CD14-positive monocyte (primary cell): ENCODE measurements at regions not wholly inside any gene's neighbourhood (a gene's known extent, or its start where the extent isn't known, plus 50 kb on each side); places are given as distances from the start of the nearest gene placed in this dataset.

ENCODE experiments used
- DNase-seq, 3 donors: peaks; one replicate each; pipeline ENCODE4 v3.0.0-alpha.2; 2011 to 2022
- H2AFZ ChIP-seq: 2 replicates; pipeline ENCODE4 v1.6.0; 2012; ENCODE audit warnings: mild to moderate bottlenecking, low read depth, low read length, inconsistent platforms; ENCODE audit not compliant: insufficient read depth, poor library complexity, severe bottlenecking
- H3K27ac ChIP-seq, 2 donors: 1 replicate in 1 of 2; 2 replicates in 1 of 2; pipeline ENCODE4 v1.5.1; 2012 to 2013; ENCODE audit warnings: low read length in 2 of 2, control low read depth in 1 of 2, inconsistent platforms in 1 of 2, low read depth in 1 of 2, mild to moderate bottlenecking in 1 of 2
- H3K27me3 ChIP-seq, 2 donors: one replicate each; pipeline versions ENCODE4 v1.6.0 to v1.6.1; 2011 to 2013; ENCODE audit warnings: low read length in 2 of 2; ENCODE audit not compliant: control insufficient read depth in 2 of 2, insufficient read depth in 2 of 2
- H3K36me3 ChIP-seq, 2 donors: replicated peaks in 1 of 2; 1 replicate in 1 of 2; 2 replicates in 1 of 2; pipeline versions ENCODE4 v1.5.1 to v1.6.1; 2012 to 2013; ENCODE audit warnings: low read length in 2 of 2, control low read depth in 1 of 2, inconsistent platforms in 1 of 2, mild to moderate bottlenecking in 1 of 2; ENCODE audit not compliant: insufficient read depth in 2 of 2, control insufficient read depth in 1 of 2
- H3K4me1 ChIP-seq, 2 donors: 1 replicate in 1 of 2; 2 replicates in 1 of 2; pipeline versions ENCODE4 v1.5.1 to v1.6.1; 2012 to 2013; ENCODE audit warnings: low read length in 2 of 2, control low read depth in 1 of 2, inconsistent platforms in 1 of 2, mild to moderate bottlenecking in 1 of 2, moderate library complexity in 1 of 2; ENCODE audit not compliant: insufficient read depth in 2 of 2, control insufficient read depth in 1 of 2
- H3K4me2 ChIP-seq: replicated peaks from 2 replicates; pipeline ENCODE3; 2012; ENCODE audit warnings: low read length, moderate library complexity, mild to moderate bottlenecking; ENCODE audit not compliant: poor library complexity, severe bottlenecking; ENCODE audit errors: extremely low read depth
- H3K4me3 ChIP-seq, 3 experiments: fragments of 200-600 bp in 1 of 3; sonication (generic) in 1 of 3; replicated peaks in 1 of 3; 1 replicate in 2 of 3; 2 replicates in 1 of 3; pipeline ENCODE4 v1.5.1; 2011 to 2013; ENCODE audit warnings: low read length in 3 of 3, mild to moderate bottlenecking in 3 of 3, control low read depth in 2 of 3, low read depth in 2 of 3, inconsistent platforms in 1 of 3, moderate library complexity in 1 of 3
- H3K79me2 ChIP-seq: 2 replicates; pipeline ENCODE4 v1.6.0; 2012; ENCODE audit warnings: mild to moderate bottlenecking, control low read depth, inconsistent platforms, low read length, moderate library complexity; ENCODE audit not compliant: insufficient read depth
- H3K9ac ChIP-seq: 2 replicates; pipeline ENCODE4 v1.6.0; 2017; ENCODE audit warnings: low read length, mild to moderate bottlenecking; ENCODE audit not compliant: insufficient read depth, poor library complexity, severe bottlenecking
- H3K9me3 ChIP-seq, 2 donors: replicated peaks in 1 of 2; 1 replicate in 1 of 2; 2 replicates in 1 of 2; pipeline versions ENCODE4 v1.5.1 to v1.6.1; 2012 to 2013; ENCODE audit warnings: low read length in 2 of 2, control low read depth in 1 of 2; ENCODE audit not compliant: control insufficient read depth in 1 of 2, insufficient read depth in 1 of 2
- H4K20me1 ChIP-seq: 2 replicates; pipeline ENCODE4 v1.6.0; 2012; ENCODE audit warnings: mild to moderate bottlenecking, low read length, control low read depth, moderate library complexity; ENCODE audit not compliant: insufficient read depth
- H3K27ac Mint-ChIP-seq, 7 donors: one replicate each; pipeline ENCODE4 v1.8.0; 2020; ENCODE audit warnings: mild to moderate bottlenecking in 7 of 7, mixed read lengths in 7 of 7, moderate library complexity in 6 of 7, inconsistent platforms in 2 of 7
- H3K27me3 Mint-ChIP-seq, 3 donors: one replicate each; pipeline ENCODE4 v1.8.0; 2021 to 2022; ENCODE audit warnings: low read depth in 3 of 3, mild to moderate bottlenecking in 3 of 3, mixed read lengths in 3 of 3, moderate library complexity in 3 of 3, inconsistent platforms in 1 of 3
- H3K36me3 Mint-ChIP-seq, 2 donors: one replicate each; pipeline ENCODE4 v1.8.0; 2020; ENCODE audit warnings: mixed read lengths in 2 of 2, inconsistent platforms in 1 of 2, mild to moderate bottlenecking in 1 of 2
- H3K4me1 Mint-ChIP-seq: one replicate; pipeline ENCODE4 v1.8.0; 2020; ENCODE audit warnings: mild to moderate bottlenecking, mixed read lengths
- H3K4me3 Mint-ChIP-seq, 2 donors: one replicate each; pipeline ENCODE4 v1.8.0; 2020; ENCODE audit warnings: mild to moderate bottlenecking in 2 of 2, mixed read lengths in 2 of 2, moderate library complexity in 1 of 2
- H3K9me3 Mint-ChIP-seq, 7 donors: one replicate each; pipeline ENCODE4 v1.8.0; 2020 to 2022; ENCODE audit warnings: mixed read lengths in 7 of 7, mild to moderate bottlenecking in 6 of 7, moderate library complexity in 6 of 7, inconsistent platforms in 2 of 7
- CTCF ChIP-seq: fragments of 200-600 bp; IDR thresholded peaks from one replicate; pipeline ENCODE4 v1.8.0; 2022; ENCODE audit warnings: antibody characterized with exemption, mild to moderate bottlenecking
- WGBS: methylation state at CpG from one replicate; pipeline ENCODE4 v1.1.5; 2013; ENCODE audit warnings: missing lambda C conversion rate; ENCODE audit not compliant: insufficient coverage; 5-methylcytosine and 5-hydroxymethylcytosine counted together
- intact Hi-C, 2 donors: fragments of 100-400 bp; cut with micrococcal nuclease; formaldehyde crosslinking; loops; one replicate each; pipeline versions ENCODE4 v1.15.0 to v1.15.1; 2023

GRCh38 chr5:154535535-154535934 lies 57.5 kb upstream of the HAND1 start:
- TF ChIP-seq CTCF = no peak
- 0% methylated on average over 1 of the region's 2 CpGs for WGBS
- Histone ChIP-seq H3K4me3 (no peak overlapping the region), H3K79me2 (no peaks in the 10 kb centered on the region), H3K27me3 (no peaks in the 10 kb centered on the region), H2AFZ (peak overlapping the region; percentile 11), H3K27ac (no peak overlapping the region), H3K36me3 (no peaks in the 10 kb centered on the region), H3K4me1 (no peaks in the 10 kb centered on the region), H4K20me1 (no peaks in the 10 kb centered on the region), H3K9me3 (no peaks in the 10 kb centered on the region), H3K9ac (no peak overlapping the region), H3K4me2 (no peak overlapping the region)
- Mint-ChIP-seq H3K4me3 (no peak overlapping the region), H3K27me3 (peaks cover 7 to 12% (median 10%) of the 10 kb centered on the region in 3 donors), H3K9me3 (peaks cover 0 to 8% (median 0%) of the 10 kb centered on the region in 7 donors), H3K27ac (no peak overlapping the region), H3K36me3 (no peaks in the 10 kb centered on the region), H3K4me1 (no peaks in the 10 kb centered on the region)
- intact Hi-C loops = no loop called here
- DNase-seq = no peak

- H3K36me3 ChIP-seq = no peaks in the 10 kb centered on the region
- Mint-ChIP-seq H3K9me3 (peaks cover 0 to 8% (median 0%) of the 10 kb centered on the region in 7 donors), H3K4me3 (no peak overlapping the region), H3K36me3 (no peaks in the 10 kb centered on the region), H3K27me3 (peaks cover 8 to 12% (median 10%) of the 10 kb centered on the region in 3 donors), H3K27ac (no peak overlapping the region), H3K4me1 (no peaks in the 10 kb centered on the region)
- 100% methylated on average over 4 of the region's 12 CpGs for WGBS
- H3K27me3 ChIP-seq = no peaks in the 10 kb centered on the region
- no peak for TF ChIP-seq CTCF
- no peaks in the 10 kb centered on the region for H3K9me3 ChIP-seq
- no peak overlapping the region for H3K9ac ChIP-seq
- intact Hi-C loops = no loop called here
- DNase-seq = no peak
- H3K27ac ChIP-seq = no peak overlapping the region
- H3K4me1 ChIP-seq = no peaks in the 10 kb centered on the region
- no peak overlapping the region for H3K4me3 ChIP-seq
- no peaks in the 10 kb centered on the region for H3K79me2 ChIP-seq
- no peak overlapping the region for H2AFZ ChIP-seq
- H4K20me1 ChIP-seq = no peaks in the 10 kb centered on the region
- no peak overlapping the region for H3K4me2 ChIP-seq
Measured at GRCh38 chr5:154534457-154535050, 56.5 kb upstream of the HAND1 start.
